ENCODE measurements at regions not wholly inside any gene's neighbourhood (a gene's known extent, or its start where the extent isn't known, plus 50 kb on each side); places are given as distances from the start of the nearest gene placed in this dataset.

DNA sequence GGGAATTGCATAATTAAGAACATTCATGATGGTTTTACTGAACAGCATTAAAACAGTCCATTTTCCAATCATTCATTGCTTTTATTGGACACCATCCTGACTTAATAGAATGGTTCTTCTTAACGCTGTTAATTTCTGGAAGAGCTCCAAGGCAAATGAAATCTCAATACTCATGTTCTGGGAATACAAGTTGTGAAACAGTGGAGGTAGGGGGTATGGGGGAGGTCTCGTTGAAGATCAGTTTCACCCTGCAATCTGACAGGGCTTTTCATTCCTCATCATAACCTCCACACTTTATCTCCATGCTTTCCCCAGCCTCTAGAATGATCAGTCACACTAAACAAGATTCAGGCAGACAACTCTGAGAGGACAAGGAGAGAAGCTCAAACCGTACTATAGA is 113.6 kb downstream of the ETAA1 start:
- no peak overlapping the region for H3K27ac ChIP-seq
- H3K4me1 ChIP-seq = no peaks in the 10 kb centered on the region
- H3K27me3 ChIP-seq = no peaks in the 10 kb centered on the region
- in situ Hi-C loops (cut with MboI; ENCODE audit: low sequenced_read_pairs in 4 of 4) (no loop called here), intact Hi-C loops (cut with DNase I; ENCODE audit: low total_unique reads) (no loop called here)
- TF ChIP-seq, protein P1, sequence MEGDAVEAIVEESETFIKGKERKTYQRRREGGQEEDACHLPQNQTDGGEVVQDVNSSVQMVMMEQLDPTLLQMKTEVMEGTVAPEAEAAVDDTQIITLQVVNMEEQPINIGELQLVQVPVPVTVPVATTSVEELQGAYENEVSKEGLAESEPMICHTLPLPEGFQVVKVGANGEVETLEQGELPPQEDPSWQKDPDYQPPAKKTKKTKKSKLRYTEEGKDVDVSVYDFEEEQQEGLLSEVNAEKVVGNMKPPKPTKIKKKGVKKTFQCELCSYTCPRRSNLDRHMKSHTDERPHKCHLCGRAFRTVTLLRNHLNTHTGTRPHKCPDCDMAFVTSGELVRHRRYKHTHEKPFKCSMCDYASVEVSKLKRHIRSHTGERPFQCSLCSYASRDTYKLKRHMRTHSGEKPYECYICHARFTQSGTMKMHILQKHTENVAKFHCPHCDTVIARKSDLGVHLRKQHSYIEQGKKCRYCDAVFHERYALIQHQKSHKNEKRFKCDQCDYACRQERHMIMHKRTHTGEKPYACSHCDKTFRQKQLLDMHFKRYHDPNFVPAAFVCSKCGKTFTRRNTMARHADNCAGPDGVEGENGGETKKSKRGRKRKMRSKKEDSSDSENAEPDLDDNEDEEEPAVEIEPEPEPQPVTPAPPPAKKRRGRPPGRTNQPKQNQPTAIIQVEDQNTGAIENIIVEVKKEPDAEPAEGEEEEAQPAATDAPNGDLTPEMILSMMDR (IDR thresholded peaks at IDR 0.05 in 4 of 5, conservative IDR thresholded peaks at IDR 0.05 in 1 of 5) = no peak
- TF ChIP-seq POLR2A (IDR thresholded peaks at IDR 0.05) = no peak
- H3K4me3 ChIP-seq = no peak overlapping the region
- no peaks in the 10 kb centered on the region for H3K9me3 ChIP-seq
- no peak for ATAC-seq
- DNase-seq = no peak
- H3K36me3 ChIP-seq = no peaks in the 10 kb centered on the region

DNA sequence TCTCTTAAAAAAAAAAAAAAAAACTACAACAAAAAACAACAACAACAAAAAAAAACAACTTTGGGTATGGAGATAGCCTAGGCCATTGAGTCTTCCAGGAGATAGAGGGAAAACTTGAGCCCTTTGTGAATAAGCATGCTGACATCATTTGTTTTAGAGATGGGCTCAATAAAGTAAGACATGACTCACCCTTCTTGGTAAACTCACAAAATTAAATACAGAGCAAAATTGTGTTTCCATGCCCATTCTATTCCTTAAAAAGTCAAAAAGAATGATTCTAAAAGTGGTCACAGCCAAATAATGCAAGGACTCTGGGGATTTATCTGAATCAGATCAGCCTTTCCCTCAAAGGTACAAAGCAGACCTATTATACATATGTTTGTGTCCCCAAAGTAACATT is 117.4 kb downstream of the ETAA1 start:
- in situ Hi-C loops (cut with MboI; ENCODE audit: low sequenced_read_pairs in 4 of 4) (no loop called here), intact Hi-C loops (cut with DNase I; ENCODE audit: low total_unique reads) (no loop called here)
- DNase-seq (no peak), ATAC-seq (no peak)
- H3K27me3 ChIP-seq = no peaks in the 10 kb centered on the region
- TF ChIP-seq POLR2A (IDR thresholded peaks at IDR 0.05) = no peak
- TF ChIP-seq, protein P1 (IDR thresholded peaks at IDR 0.05 in 4 of 5, conservative IDR thresholded peaks at IDR 0.05 in 1 of 5) = no peak
- no peaks in the 10 kb centered on the region for H3K36me3 ChIP-seq
- H3K9me3 ChIP-seq = no peaks in the 10 kb centered on the region
- H3K27ac ChIP-seq = no peak overlapping the region
- H3K4me3 ChIP-seq = no peak overlapping the region
- H3K4me1 ChIP-seq = no peaks in the 10 kb centered on the region

DNA sequence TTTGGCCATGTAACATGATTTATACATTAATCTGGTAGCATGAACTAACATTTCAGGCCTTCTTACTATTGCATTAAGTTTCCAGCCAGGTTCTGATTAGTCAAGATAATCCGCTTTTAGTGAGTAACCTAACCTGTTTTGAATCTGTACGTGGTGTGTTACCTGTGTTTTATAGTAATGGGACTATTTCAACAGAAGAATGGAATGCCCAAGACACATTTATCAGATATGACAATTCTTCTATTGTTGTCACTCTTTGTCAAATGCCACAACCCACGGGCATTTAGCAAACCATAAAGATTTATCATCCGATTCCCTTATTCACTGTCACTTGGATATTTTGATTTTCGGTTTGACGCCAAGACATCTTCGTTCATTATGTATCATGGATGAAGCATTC is 117.9 kb downstream of the ETAA1 start:
- Histone ChIP-seq H3K9me3 (no peaks in the 10 kb centered on the region), H3K4me1 (no peaks in the 10 kb centered on the region), H3K27me3 (no peaks in the 10 kb centered on the region), H3K36me3 (no peaks in the 10 kb centered on the region), H3K27ac (no peak overlapping the region), H3K4me3 (no peak overlapping the region)
- ATAC-seq = no peak
- DNase-seq = no peak
- in situ Hi-C loops (cut with MboI; ENCODE audit: low sequenced_read_pairs in 4 of 4) (no loop called here), intact Hi-C loops (cut with DNase I; ENCODE audit: low total_unique reads) (no loop called here)
- TF ChIP-seq, protein P1 (IDR thresholded peaks at IDR 0.05 in 4 of 5, conservative IDR thresholded peaks at IDR 0.05 in 1 of 5) = no peak
- TF ChIP-seq POLR2A (IDR thresholded peaks at IDR 0.05) = no peak

DNA sequence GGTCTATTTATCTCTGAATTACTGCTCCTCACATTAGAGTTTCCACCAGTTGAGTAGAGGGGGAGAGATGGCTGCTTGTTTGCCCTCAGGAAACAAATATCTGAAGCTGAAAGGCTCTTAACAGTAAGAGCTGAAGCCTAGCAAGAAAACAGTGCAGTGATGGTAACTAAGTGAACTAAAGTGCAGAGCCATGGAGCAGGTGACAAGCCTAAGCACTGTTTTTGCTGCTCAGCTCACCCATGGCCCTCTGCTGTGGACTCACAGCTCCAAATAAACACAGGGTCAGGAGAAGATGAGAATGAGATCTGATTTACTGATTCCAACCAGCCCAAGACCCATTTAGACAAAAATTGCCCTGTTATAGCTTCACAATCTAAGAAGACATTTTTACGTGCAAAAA is 118.4 kb downstream of the ETAA1 start:
- intact Hi-C loops (cut with DNase I; ENCODE audit: low total_unique reads) (no loop called here), in situ Hi-C loops (cut with MboI; ENCODE audit: low sequenced_read_pairs in 4 of 4) (no loop called here)
- Histone ChIP-seq H3K27me3 (no peaks in the 10 kb centered on the region), H3K9me3 (no peaks in the 10 kb centered on the region), H3K4me3 (no peak overlapping the region), H3K4me1 (no peaks in the 10 kb centered on the region), H3K27ac (no peak overlapping the region), H3K36me3 (no peaks in the 10 kb centered on the region)
- no peak for TF ChIP-seq POLR2A (IDR thresholded peaks at IDR 0.05)
- TF ChIP-seq, protein P1 (IDR thresholded peaks at IDR 0.05 in 4 of 5, conservative IDR thresholded peaks at IDR 0.05 in 1 of 5) = no peak
- ATAC-seq = no peak
- no peak for DNase-seq

DNA sequence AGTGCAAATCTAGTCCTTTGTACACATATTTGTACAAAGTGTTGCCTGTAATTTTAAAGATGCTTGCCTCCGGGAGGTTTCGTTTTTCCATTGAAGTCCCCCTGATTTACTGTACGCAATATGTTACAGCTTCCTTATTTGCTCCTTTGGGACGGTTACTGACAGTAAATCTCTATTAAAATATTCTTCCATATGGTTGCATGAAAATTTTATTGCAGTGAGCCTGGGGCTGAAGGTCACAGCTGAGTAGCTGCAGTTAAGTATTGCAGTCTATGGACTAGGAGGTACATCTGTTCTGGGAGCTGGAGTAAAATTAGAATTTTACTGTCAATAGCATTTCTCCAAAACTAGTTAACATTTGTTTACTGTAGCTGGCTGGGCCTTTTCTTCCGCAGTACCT is 119.2 kb downstream of the ETAA1 start:
- H3K4me3 ChIP-seq = no peak overlapping the region
- no peaks in the 10 kb centered on the region for H3K4me1 ChIP-seq
- intact Hi-C loops (cut with DNase I; ENCODE audit: low total_unique reads) (no loop called here), in situ Hi-C loops (cut with MboI; ENCODE audit: low sequenced_read_pairs in 4 of 4) (no loop called here)
- no peak overlapping the region for H3K27ac ChIP-seq
- ATAC-seq (no peak), DNase-seq (no peak)
- TF ChIP-seq, protein P1 (IDR thresholded peaks at IDR 0.05 in 4 of 5, conservative IDR thresholded peaks at IDR 0.05 in 1 of 5) = no peak
- TF ChIP-seq POLR2A (IDR thresholded peaks at IDR 0.05) = no peak
- H3K9me3 ChIP-seq = no peaks in the 10 kb centered on the region
- no peaks in the 10 kb centered on the region for H3K36me3 ChIP-seq
- no peaks in the 10 kb centered on the region for H3K27me3 ChIP-seq

Measured in gastrocnemius medialis (tissue), 4 donors.